GM12878 (cell line): ENCODE measurements at regions not wholly inside any gene's neighbourhood (a gene's known extent, or its start where the extent isn't known, plus 50 kb on each side); places are given as distances from the start of the nearest gene placed in this dataset.

ENCODE experiments used
- ATAC-seq: fragments of 200-7000 bp; cut with Tn5 transposase; 3 replicates; pipeline ENCODE4 v1.9.1; 2020; ENCODE audit warnings: mild to moderate bottlenecking, moderate library complexity
- BruUV-seq: library from RNA; stranded (reverse); fragments of 400-500 nt; replicated peaks from 2 replicates; lab custom pipeline; 2021; lab: Mats Ljungman, UMichigan
- CTCF ChIA-PET: fragments of 300-600 bp; sonication (Branson Sonifier 250); formaldehyde crosslinking; extraction: SDS; loops from one replicate; lab custom pipeline; 2021; ENCODE audit warnings: inconsistent platforms; lab: Yijun Ruan, JAX
- POLR2A ChIA-PET: fragments of 350-600 bp; formaldehyde crosslinking; extraction: SDS; loops from one replicate; lab custom pipeline; 2021; ENCODE audit warnings: inconsistent platforms; lab: Charles Lee
- RAD21 ChIA-PET: fragments of 300-600 bp; sonication (Branson Sonifier 250); formaldehyde crosslinking; loops from one replicate; lab custom pipeline; 2023; ENCODE audit warnings: antibody characterized with exemption; ENCODE audit not compliant: unreplicated experiment; lab: Charles Lee
- SMC1A ChIA-PET: fragments of 300-600 bp; sonication (Branson Sonifier 250); formaldehyde crosslinking; loops from one replicate; lab custom pipeline; 2023; ENCODE audit not compliant: unreplicated experiment, uncharacterized antibody; lab: Charles Lee
- DNase-seq: peaks from one replicate; pipeline ENCODE4 v3.0.0-alpha.2; 2011; ENCODE audit warnings: low read depth, low spot score
- FAIRE-seq: peaks from 3 replicates; lab custom pipeline; 2011; peaks lifted over from hg19 to GRCh38; lab: Jason Lieb, UNC
- H2AFZ ChIP-seq: 2 replicates; pipeline ENCODE4 v1.6.0; 2011; ENCODE audit warnings: low read depth, low read length, control low read depth; ENCODE audit not compliant: control insufficient read depth
- H3K27ac ChIP-seq: 2 replicates; pipeline ENCODE4 v1.5.1; 2011; ENCODE audit warnings: control low read depth; ENCODE audit not compliant: control insufficient read depth, insufficient read depth
- H3K27me3 ChIP-seq, 2 experiments: replicated peaks in 1 of 2; 2 replicates each; pipeline versions ENCODE4 v1.6.0 to v1.6.1; 2011; ENCODE audit warnings: low read length in 1 of 2; ENCODE audit not compliant: control insufficient read depth in 2 of 2, insufficient read depth in 2 of 2
- H3K36me3 ChIP-seq, 2 experiments: 2 replicates each; pipeline ENCODE4 v1.5.1; 2011; ENCODE audit warnings: low read length in 1 of 2; ENCODE audit not compliant: control insufficient read depth in 2 of 2, insufficient read depth in 2 of 2
- H3K4me1 ChIP-seq: 2 replicates; pipeline ENCODE4 v1.6.1; 2011; ENCODE audit warnings: mild to moderate bottlenecking, low read length, moderate library complexity, mixed read lengths; ENCODE audit not compliant: control insufficient read depth, insufficient read depth
- H3K4me2 ChIP-seq: 2 replicates; pipeline ENCODE4 v1.6.0; 2011; ENCODE audit warnings: control low read depth; ENCODE audit not compliant: control insufficient read depth, insufficient read depth
- H3K4me3 ChIP-seq: fragments of 200-600 bp; sonication (generic); 2 replicates; pipeline ENCODE4 v1.5.1; 2016
- H3K79me2 ChIP-seq: 2 replicates; pipeline ENCODE4 v1.6.0; 2011; ENCODE audit warnings: low read length; ENCODE audit not compliant: control insufficient read depth, insufficient read depth
- H3K9ac ChIP-seq: 2 replicates; pipeline ENCODE4 v1.8.0; 2011; ENCODE audit warnings: low read length, control low read depth, mixed read lengths; ENCODE audit not compliant: control insufficient read depth, insufficient read depth
- H3K9me3 ChIP-seq: replicated peaks from 3 replicates; pipeline ENCODE4 v1.5.1; 2011; ENCODE audit warnings: mild to moderate bottlenecking, low read length; ENCODE audit not compliant: control insufficient read depth, insufficient read depth
- H4K20me1 ChIP-seq: 2 replicates; pipeline ENCODE4 v1.6.0; 2011; ENCODE audit not compliant: control insufficient read depth, insufficient read depth
- EED ChIP-seq: sonication (generic); IDR thresholded peaks from 2 replicates; pipeline ENCODE4 v1.6.1; 2016; ENCODE audit warnings: antibody characterized with exemption, low read depth
- RAD21 ChIP-seq: IDR thresholded peaks from 2 replicates; pipeline ENCODE4 v1.6.1; 2011; ENCODE audit warnings: mild to moderate bottlenecking, low read depth, low read length, moderate library complexity; ENCODE audit not compliant: insufficient read depth
- RBBP5 ChIP-seq: fragments of 200-600 bp; sonication (generic); conservative IDR thresholded peaks from 2 replicates; pipeline ENCODE4 v1.6.1; 2016
- SIN3A ChIP-seq: IDR thresholded peaks from 2 replicates; pipeline ENCODE4 v1.6.1; 2012; ENCODE audit warnings: low read depth, low read length, improper control_type of control experiment
- SMARCA5 ChIP-seq: fragments of 450-650 bp; IDR thresholded peaks from 2 replicates; pipeline ENCODE4 v1.6.1; 2017; ENCODE audit warnings: mild to moderate bottlenecking
- SP1 ChIP-seq: IDR thresholded peaks from one replicate; pipeline ENCODE4 v1.6.1; 2011; ENCODE audit warnings: low read depth, low read length
- TBL1XR1 ChIP-seq: IDR thresholded peaks from 2 replicates; pipeline ENCODE4 v1.6.1; 2012; ENCODE audit warnings: low read depth, low read length, improper control_type of control experiment
- TCF3 ChIP-seq: IDR thresholded peaks from 2 replicates; pipeline ENCODE4 v1.6.1; 2012; ENCODE audit warnings: low read depth, mild to moderate bottlenecking, low read length, borderline replicate concordance; ENCODE audit not compliant: insufficient read depth
- ZZZ3 ChIP-seq: IDR thresholded peaks from 2 replicates; pipeline ENCODE4 v1.6.1; 2011; ENCODE audit warnings: low read depth; ENCODE audit not compliant: control insufficient read depth, insufficient read length
- WGBS: methylation state at CpG from one replicate; pipeline ENCODE4 v1.1.6; 2016; ENCODE audit warnings: low lambda C conversion rate; ENCODE audit not compliant: insufficient replicate concordance, insufficient coverage; ENCODE audit errors: missing lambda C conversion rate; 5-methylcytosine and 5-hydroxymethylcytosine counted together
- in situ Hi-C: fragments of 300-500 bp; cut with MboI; formaldehyde crosslinking; loops from 9 replicates; pipeline ENCODE4 v1.14.3; 2018; ENCODE audit warnings: mixed read lengths
- intact Hi-C: fragments of 100-400 bp; cut with micrococcal nuclease; formaldehyde crosslinking; loops from one replicate; pipeline ENCODE4 v1.14.2; 2022; ENCODE audit not compliant: unreplicated experiment
- TF ChIP-seq, protein P1 (sequence below): fragments of 450-650 bp; formaldehyde crosslinking; IDR thresholded peaks from 2 replicates; pipeline ENCODE4 v1.4.0; 2020; ENCODE audit warnings: mild to moderate bottlenecking, moderate library complexity
- TF ChIP-seq, protein P2 (sequence below): fragments of 450-650 bp; formaldehyde crosslinking; IDR thresholded peaks from 2 replicates; pipeline ENCODE4 v1.4.0; 2022; ENCODE audit warnings: mild to moderate bottlenecking, moderate library complexity
- TF ChIP-seq, protein P3 (sequence below): fragments of 150-350 bp; IDR thresholded peaks from 2 replicates; pipeline ENCODE4 v1.6.1; 2016; ENCODE audit warnings: low read depth, low read length

DNA sequence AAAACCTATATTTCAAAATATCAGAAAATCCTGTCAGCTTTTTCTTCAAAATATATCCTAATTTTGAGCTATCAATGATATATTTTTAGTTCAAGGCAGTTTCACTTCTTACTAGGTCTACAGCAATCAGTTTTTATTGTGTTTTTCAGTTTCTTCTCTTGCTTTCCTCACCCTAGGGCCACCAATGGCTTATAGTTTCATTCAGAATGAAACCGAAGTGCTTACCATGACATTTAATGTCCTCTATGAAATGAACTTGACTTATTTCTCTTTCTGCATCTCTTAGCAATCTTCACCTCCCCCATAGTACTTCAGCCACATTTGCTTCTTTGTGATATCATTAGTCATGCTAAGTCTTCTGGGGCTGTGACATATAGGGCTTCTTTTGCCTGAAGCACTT is 100.3 kb downstream of the ARL5B start (continued):
- TF ChIP-seq, protein P1, sequence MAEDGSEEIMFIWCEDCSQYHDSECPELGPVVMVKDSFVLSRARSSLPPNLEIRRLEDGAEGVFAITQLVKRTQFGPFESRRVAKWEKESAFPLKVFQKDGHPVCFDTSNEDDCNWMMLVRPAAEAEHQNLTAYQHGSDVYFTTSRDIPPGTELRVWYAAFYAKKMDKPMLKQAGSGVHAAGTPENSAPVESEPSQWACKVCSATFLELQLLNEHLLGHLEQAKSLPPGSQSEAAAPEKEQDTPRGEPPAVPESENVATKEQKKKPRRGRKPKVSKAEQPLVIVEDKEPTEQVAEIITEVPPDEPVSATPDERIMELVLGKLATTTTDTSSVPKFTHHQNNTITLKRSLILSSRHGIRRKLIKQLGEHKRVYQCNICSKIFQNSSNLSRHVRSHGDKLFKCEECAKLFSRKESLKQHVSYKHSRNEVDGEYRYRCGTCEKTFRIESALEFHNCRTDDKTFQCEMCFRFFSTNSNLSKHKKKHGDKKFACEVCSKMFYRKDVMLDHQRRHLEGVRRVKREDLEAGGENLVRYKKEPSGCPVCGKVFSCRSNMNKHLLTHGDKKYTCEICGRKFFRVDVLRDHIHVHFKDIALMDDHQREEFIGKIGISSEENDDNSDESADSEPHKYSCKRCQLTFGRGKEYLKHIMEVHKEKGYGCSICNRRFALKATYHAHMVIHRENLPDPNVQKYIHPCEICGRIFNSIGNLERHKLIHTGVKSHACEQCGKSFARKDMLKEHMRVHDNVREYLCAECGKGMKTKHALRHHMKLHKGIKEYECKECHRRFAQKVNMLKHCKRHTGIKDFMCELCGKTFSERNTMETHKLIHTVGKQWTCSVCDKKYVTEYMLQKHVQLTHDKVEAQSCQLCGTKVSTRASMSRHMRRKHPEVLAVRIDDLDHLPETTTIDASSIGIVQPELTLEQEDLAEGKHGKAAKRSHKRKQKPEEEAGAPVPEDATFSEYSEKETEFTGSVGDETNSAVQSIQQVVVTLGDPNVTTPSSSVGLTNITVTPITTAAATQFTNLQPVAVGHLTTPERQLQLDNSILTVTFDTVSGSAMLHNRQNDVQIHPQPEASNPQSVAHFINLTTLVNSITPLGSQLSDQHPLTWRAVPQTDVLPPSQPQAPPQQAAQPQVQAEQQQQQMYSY: no peak
- TF ChIP-seq SP1: no peak
- no peak for TF ChIP-seq RAD21

DNA sequence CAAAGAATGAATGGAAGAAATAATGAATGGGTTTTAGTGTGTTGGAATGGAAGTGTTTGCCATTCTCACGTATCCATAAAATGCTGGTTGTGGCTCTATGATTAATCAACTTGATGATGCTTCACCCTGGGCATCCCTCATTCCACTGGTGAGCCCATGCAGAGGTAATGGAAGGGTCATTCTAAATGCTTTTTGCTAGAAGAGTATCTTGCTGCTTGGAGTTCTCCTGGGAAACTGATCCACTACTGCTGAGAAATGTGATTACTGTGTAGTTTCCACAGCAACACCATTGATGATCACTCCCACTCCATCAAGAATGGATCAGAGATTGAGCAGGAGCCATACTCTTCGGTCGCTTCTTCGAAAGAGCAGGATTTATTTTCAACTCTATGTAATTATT is 101.6 kb downstream of the ARL5B start:
- WGBS: 22% methylated on average over 4 of the region's 4 CpGs
- RAD21 ChIA-PET: no interaction called here
- FAIRE-seq (no peak), ATAC-seq (no peak)
- POLR2A ChIA-PET: no interaction called here
- no peak overlapping the region for H3K9ac ChIP-seq
- H3K4me1 ChIP-seq: no peaks in the 10 kb centered on the region
- in situ Hi-C loops: no loop called here
- TF ChIP-seq, protein P2, sequence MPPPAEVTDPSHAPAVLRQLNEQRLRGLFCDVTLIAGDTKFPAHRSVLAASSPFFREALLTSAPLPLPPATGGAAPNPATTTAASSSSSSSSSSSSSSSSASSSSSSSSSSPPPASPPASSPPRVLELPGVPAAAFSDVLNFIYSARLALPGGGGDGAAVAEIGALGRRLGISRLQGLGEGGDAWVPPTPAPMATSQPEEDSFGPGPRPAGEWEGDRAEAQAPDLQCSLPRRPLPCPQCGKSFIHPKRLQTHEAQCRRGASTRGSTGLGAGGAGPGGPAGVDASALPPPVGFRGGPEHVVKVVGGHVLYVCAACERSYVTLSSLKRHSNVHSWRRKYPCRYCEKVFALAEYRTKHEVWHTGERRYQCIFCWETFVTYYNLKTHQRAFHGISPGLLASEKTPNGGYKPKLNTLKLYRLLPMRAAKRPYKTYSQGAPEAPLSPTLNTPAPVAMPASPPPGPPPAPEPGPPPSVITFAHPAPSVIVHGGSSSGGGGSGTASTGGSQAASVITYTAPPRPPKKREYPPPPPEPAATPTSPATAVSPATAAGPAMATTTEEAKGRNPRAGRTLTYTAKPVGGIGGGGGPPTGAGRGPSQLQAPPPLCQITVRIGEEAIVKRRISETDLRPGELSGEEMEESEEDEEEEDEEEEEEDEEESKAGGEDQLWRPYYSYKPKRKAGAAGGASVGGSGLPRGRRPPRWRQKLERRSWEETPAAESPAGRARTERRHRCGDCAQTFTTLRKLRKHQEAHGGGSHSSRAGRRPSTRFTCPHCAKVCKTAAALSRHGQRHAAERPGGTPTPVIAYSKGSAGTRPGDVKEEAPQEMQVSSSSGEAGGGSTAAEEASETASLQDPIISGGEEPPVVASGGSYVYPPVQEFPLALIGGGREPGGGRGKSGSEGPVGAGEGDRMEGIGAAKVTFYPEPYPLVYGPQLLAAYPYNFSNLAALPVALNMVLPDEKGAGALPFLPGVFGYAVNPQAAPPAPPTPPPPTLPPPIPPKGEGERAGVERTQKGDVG (CRISPR knock-in tag): no peak
- TF ChIP-seq SIN3A (no peak), SMARCA5 (no peak), EED (no peak), TCF3 (no peak), TBL1XR1 (no peak), RBBP5 (no peak), ZZZ3 (no peak)
- TF ChIP-seq, protein P3, sequence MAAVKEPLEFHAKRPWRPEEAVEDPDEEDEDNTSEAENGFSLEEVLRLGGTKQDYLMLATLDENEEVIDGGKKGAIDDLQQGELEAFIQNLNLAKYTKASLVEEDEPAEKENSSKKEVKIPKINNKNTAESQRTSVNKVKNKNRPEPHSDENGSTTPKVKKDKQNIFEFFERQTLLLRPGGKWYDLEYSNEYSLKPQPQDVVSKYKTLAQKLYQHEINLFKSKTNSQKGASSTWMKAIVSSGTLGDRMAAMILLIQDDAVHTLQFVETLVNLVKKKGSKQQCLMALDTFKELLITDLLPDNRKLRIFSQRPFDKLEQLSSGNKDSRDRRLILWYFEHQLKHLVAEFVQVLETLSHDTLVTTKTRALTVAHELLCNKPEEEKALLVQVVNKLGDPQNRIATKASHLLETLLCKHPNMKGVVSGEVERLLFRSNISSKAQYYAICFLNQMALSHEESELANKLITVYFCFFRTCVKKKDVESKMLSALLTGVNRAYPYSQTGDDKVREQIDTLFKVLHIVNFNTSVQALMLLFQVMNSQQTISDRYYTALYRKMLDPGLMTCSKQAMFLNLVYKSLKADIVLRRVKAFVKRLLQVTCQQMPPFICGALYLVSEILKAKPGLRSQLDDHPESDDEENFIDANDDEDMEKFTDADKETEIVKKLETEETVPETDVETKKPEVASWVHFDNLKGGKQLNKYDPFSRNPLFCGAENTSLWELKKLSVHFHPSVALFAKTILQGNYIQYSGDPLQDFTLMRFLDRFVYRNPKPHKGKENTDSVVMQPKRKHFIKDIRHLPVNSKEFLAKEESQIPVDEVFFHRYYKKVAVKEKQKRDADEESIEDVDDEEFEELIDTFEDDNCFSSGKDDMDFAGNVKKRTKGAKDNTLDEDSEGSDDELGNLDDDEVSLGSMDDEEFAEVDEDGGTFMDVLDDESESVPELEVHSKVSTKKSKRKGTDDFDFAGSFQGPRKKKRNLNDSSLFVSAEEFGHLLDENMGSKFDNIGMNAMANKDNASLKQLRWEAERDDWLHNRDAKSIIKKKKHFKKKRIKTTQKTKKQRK: no peak
- TF ChIP-seq, all 136 proteins: peak for 0
- CTCF ChIA-PET: no interaction called here
- Histone ChIP-seq H3K36me3 (no peaks in the 10 kb centered on the region), H2AFZ (no peak overlapping the region), H4K20me1 (no peaks in the 10 kb centered on the region), H3K4me3 (no peak overlapping the region), H3K9me3 (no peaks in the 10 kb centered on the region), H3K27ac (no peak overlapping the region), H3K79me2 (no peaks in the 10 kb centered on the region), H3K4me2 (no peak overlapping the region), H3K27me3 (no peaks in the 10 kb centered on the region)
- BruUV-seq: no TSS peak
- DNase-seq: no peak
- SMC1A ChIA-PET: interaction anchor here (1.0 kb wide), 1 partner anchor 11 kb away, joined by 3 read pairs; no protein-coding TSS in a partner anchor
- intact Hi-C loops: no loop called here
